ENCODE measurements at regions not wholly inside any gene's neighbourhood (a gene's known extent, or its start where the extent isn't known, plus 50 kb on each side); places are given as distances from the start of the nearest gene placed in this dataset.

GRCh38 chr7:94264756-94265155 lies 129.9 kb upstream of the COL1A2 start (continued):
- TF ChIP-seq CHD7 (IDR thresholded peaks at IDR 0.05; ENCODE audit: insufficient replicate concordance, low read length) = no peak
- TF ChIP-seq TEAD4 (IDR thresholded peaks at IDR 0.05; ENCODE audit: low read depth, low read length) = no peak

Data from H1 (cell line).